B cell (primary cell): ENCODE measurements at regions not wholly inside any gene's neighbourhood (a gene's known extent, or its start where the extent isn't known, plus 50 kb on each side); places are given as distances from the start of the nearest gene placed in this dataset.

Experiments used
- ATAC-seq: fragments of 200-7000 bp; cut with Tn5 transposase; one replicate; pipeline ENCODE4 v1.10.0; 2021; ENCODE audit warnings: low read depth, mild to moderate bottlenecking, moderate number of reproducible peaks, moderate library complexity
- CTCF ChIA-PET: fragments of 350-600 bp; sonication (Branson Sonifier 250); formaldehyde crosslinking; loops from one replicate; lab custom pipeline; 2021; ENCODE audit warnings: antibody characterized with exemption, inconsistent platforms; lab: Charles Lee
- POLR2A ChIA-PET: fragments of 350-600 bp; sonication (Branson Sonifier 250); formaldehyde crosslinking; loops from one replicate; lab custom pipeline; 2021; ENCODE audit warnings: antibody characterized with exemption; lab: Charles Lee
- DNase-seq: peaks from one replicate; pipeline ENCODE4 v3.0.0; 2013
- H2AFZ ChIP-seq: 2 replicates; pipeline ENCODE4 v1.6.1; 2012; ENCODE audit warnings: mild to moderate bottlenecking, low read depth, low read length; ENCODE audit not compliant: insufficient read depth, poor library complexity, severe bottlenecking
- H3K27ac ChIP-seq, 2 donors: 1 replicate in 1 of 2; 2 replicates in 1 of 2; pipeline ENCODE4 v1.5.1; 2012 to 2013; ENCODE audit warnings: low read length in 2 of 2, mild to moderate bottlenecking in 2 of 2, moderate library complexity in 1 of 2
- H3K27me3 ChIP-seq, 4 experiments: fragments of 200-600 bp in 1 of 4; sonication (generic) in 1 of 4; replicated peaks in 1 of 4; 1 replicate in 2 of 4; 2 replicates in 2 of 4; pipeline versions ENCODE4 v1.6.1 to v1.7.0; 2013 to 2016; ENCODE audit warnings: low read length in 3 of 4, mild to moderate bottlenecking in 2 of 4, mixed read lengths in 1 of 4, moderate library complexity in 1 of 4; ENCODE audit not compliant: insufficient read depth in 4 of 4, control insufficient read depth in 3 of 4; ENCODE audit errors: control extremely low read depth in 1 of 4
- H3K36me3 ChIP-seq, 2 experiments: replicated peaks in 1 of 2; 1 replicate in 1 of 2; 2 replicates in 1 of 2; pipeline versions ENCODE4 v1.6.1 to v1.7.1; 2013; ENCODE audit warnings: low read length in 1 of 2; ENCODE audit not compliant: insufficient read depth in 2 of 2, control insufficient read depth in 1 of 2; ENCODE audit errors: control extremely low read depth in 1 of 2, extremely low read depth in 1 of 2
- H3K4me1 ChIP-seq, 2 donors: fragments of 200-600 bp in 1 of 2; sonication (generic) in 1 of 2; 1 replicate in 1 of 2; 2 replicates in 1 of 2; pipeline versions ENCODE4 v1.5.1 to v1.6.1; 2013 to 2017; ENCODE audit warnings: low read length in 2 of 2; ENCODE audit not compliant: control insufficient read depth in 2 of 2, insufficient read depth in 2 of 2
- H3K4me2 ChIP-seq: replicated peaks from 2 replicates; pipeline ENCODE3; 2012; ENCODE audit warnings: mild to moderate bottlenecking, low read depth, low read length; ENCODE audit not compliant: poor library complexity, severe bottlenecking
- H3K4me3 ChIP-seq, 5 experiments: fragments of 200-600 bp in 1 of 5; sonication (generic) in 1 of 5; 1 replicate in 3 of 5; 2 replicates in 2 of 5; pipeline versions ENCODE4 v1.5.1 to v1.7.0; 2011 to 2016; ENCODE audit warnings: low read length in 4 of 5, mild to moderate bottlenecking in 4 of 5, low read depth in 2 of 5, control low read depth in 1 of 5, moderate library complexity in 1 of 5; ENCODE audit not compliant: insufficient read depth in 1 of 5; ENCODE audit errors: control extremely low read depth in 1 of 5, extremely low read depth in 1 of 5
- H3K79me2 ChIP-seq: fragments of 200-600 bp; sonication (generic); one replicate; pipeline ENCODE4 v1.6.0; 2016; ENCODE audit warnings: low read length; ENCODE audit not compliant: control insufficient read depth, insufficient read depth
- H3K9ac ChIP-seq: fragments of 200-600 bp; sonication (generic); 2 replicates; pipeline ENCODE4 v1.6.1; 2017; ENCODE audit warnings: mild to moderate bottlenecking, low read length, moderate library complexity
- H3K9me3 ChIP-seq, 3 donors: one replicate each; pipeline versions ENCODE4 v1.6.1 to v1.7.1; 2013; ENCODE audit warnings: low read length in 2 of 3; ENCODE audit not compliant: control insufficient read depth in 2 of 3, insufficient read depth in 1 of 3; ENCODE audit errors: control extremely low read depth in 1 of 3
- H4K20me1 ChIP-seq: 2 replicates; pipeline ENCODE4 v1.6.0; 2012; ENCODE audit warnings: mild to moderate bottlenecking, low read length; ENCODE audit not compliant: insufficient read depth, control insufficient read depth, poor library complexity, severe bottlenecking
- H3K27ac Mint-ChIP-seq: one replicate; pipeline ENCODE4 v1.8.0; 2021; ENCODE audit warnings: mixed read lengths
- H3K27me3 Mint-ChIP-seq: one replicate; pipeline ENCODE4 v1.8.0; 2021; ENCODE audit warnings: mixed read lengths
- H3K4me1 Mint-ChIP-seq: one replicate; pipeline ENCODE4 v1.8.0; 2021; ENCODE audit warnings: mixed read lengths
- H3K4me3 Mint-ChIP-seq: one replicate; pipeline ENCODE4 v1.8.0; 2021; ENCODE audit warnings: mixed read lengths
- H3K9me3 Mint-ChIP-seq: one replicate; pipeline ENCODE4 v1.8.0; 2022; ENCODE audit warnings: mixed read lengths; ENCODE audit not compliant: insufficient read depth
- CTCF ChIP-seq: fragments of 200-600 bp; IDR thresholded peaks from one replicate; pipeline ENCODE4 v1.8.0; 2022; ENCODE audit warnings: antibody characterized with exemption, mild to moderate bottlenecking
- EZH2 ChIP-seq: IDR thresholded peaks from 2 replicates; pipeline ENCODE4 v1.6.1; 2012; ENCODE audit warnings: borderline replicate concordance, low read depth, mild to moderate bottlenecking, moderate library complexity, low read length; ENCODE audit not compliant: insufficient read depth, poor library complexity, severe bottlenecking
- WGBS: methylation state at CpG from one replicate; pipeline ENCODE4 v1.1.5; 2013; ENCODE audit warnings: missing lambda C conversion rate; ENCODE audit not compliant: insufficient coverage; 5-methylcytosine and 5-hydroxymethylcytosine counted together
- intact Hi-C: fragments of 100-400 bp; cut with micrococcal nuclease; formaldehyde crosslinking; loops from one replicate; pipeline ENCODE4 v1.10.0; 2022

- no peak overlapping the region for H2AFZ ChIP-seq
- ChIA-PET POLR2A (no interaction called here), CTCF (no interaction called here)
These were observed 819.3 kb upstream of the PCDH20 start for GRCh38 chr13:62234780-62235440.

GRCh38 chr13:62210951-62211350 lies 795.3 kb upstream of the PCDH20 start:
- Histone ChIP-seq H3K27me3 (no peaks in the 10 kb centered on the region), H3K36me3 (no peaks in the 10 kb centered on the region), H4K20me1 (no peaks in the 10 kb centered on the region), H3K9me3 (peaks cover 0 to 8% (median 3%) of the 10 kb centered on the region in 3 donors), H3K4me3 (no peak overlapping the region), H3K9ac (no peak overlapping the region), H3K27ac (no peak overlapping the region), H3K4me1 (no peaks in the 10 kb centered on the region), H2AFZ (no peak overlapping the region), H3K4me2 (no peak overlapping the region), H3K79me2 (no peaks in the 10 kb centered on the region)
- TF ChIP-seq EZH2 (no peak), CTCF (no peak)
- ChIA-PET POLR2A (no interaction called here), CTCF (no interaction called here)
- DNase-seq (no peak), ATAC-seq (no peak)
- Mint-ChIP-seq H3K4me3 (no peak overlapping the region), H3K27ac (no peak overlapping the region), H3K4me1 (no peaks in the 10 kb centered on the region), H3K9me3 (peaks cover 5% of the 10 kb centered on the region), H3K27me3 (no peaks in the 10 kb centered on the region)
- WGBS, result no CpG with 5 or more reads among the region's 3 CpGs
- intact Hi-C loops, result no loop called here

More at GRCh38 chr13:62234780-62235440, 819.3 kb upstream of the PCDH20 start:
- intact Hi-C loops, result no loop called here
- no peaks in the 10 kb centered on the region for H3K9me3 ChIP-seq
- H3K36me3 ChIP-seq, result no peaks in the 10 kb centered on the region
- no peaks in the 10 kb centered on the region for H3K27me3 ChIP-seq
- TF ChIP-seq CTCF, result no peak
- TF ChIP-seq EZH2, result no peak
- H3K79me2 ChIP-seq, result no peaks in the 10 kb centered on the region
- H4K20me1 ChIP-seq, result no peaks in the 10 kb centered on the region
- H3K27me3 Mint-ChIP-seq, result no peaks in the 10 kb centered on the region
- H3K4me3 ChIP-seq, result no peak overlapping the region
- no peaks in the 10 kb centered on the region for H3K9me3 Mint-ChIP-seq
- DNase-seq, result no peak
- H3K27ac Mint-ChIP-seq, result no peak overlapping the region
- no peaks in the 10 kb centered on the region for H3K4me1 Mint-ChIP-seq
- no CpG with 5 or more reads among the region's 2 CpGs for WGBS
- H3K4me2 ChIP-seq, result no peak overlapping the region
- H3K27ac ChIP-seq, result no peak overlapping the region
- no peak for ATAC-seq
- no peak overlapping the region for H3K9ac ChIP-seq
- no peaks in the 10 kb centered on the region for H3K4me1 ChIP-seq
- no peak overlapping the region for H3K4me3 Mint-ChIP-seq
